OCI-LY3 (cell line): ENCODE measurements at regions not wholly inside any gene's neighbourhood (a gene's known extent, or its start where the extent isn't known, plus 50 kb on each side); places are given as distances from the start of the nearest gene placed in this dataset.

Experiments used
- CTCF ChIP-seq: fragments of 200-600, 300-600 bp; sonication (generic); IDR thresholded peaks from 2 replicates; pipeline ENCODE4 v1.5.1; 2014; ENCODE audit warnings: antibody characterized with exemption, low read length, low read depth
- EZH2phosphoT487 ChIP-seq: fragments of 200-600 bp; shearing (Covaris generic); IDR thresholded peaks from 2 replicates; pipeline ENCODE4 v1.6.1; 2018; ENCODE audit warnings: antibody characterized with exemption, mixed run types, low read depth

GRCh38 chr20:12133553-12133952 is 215.9 kb downstream of the BTBD3 start:
- TF ChIP-seq CTCF, result no peak
- no peak for TF ChIP-seq EZH2phosphoT487
